RCC 7860 (cell line): ENCODE measurements at regions not wholly inside any gene's neighbourhood (a gene's known extent, or its start where the extent isn't known, plus 50 kb on each side); places are given as distances from the start of the nearest gene placed in this dataset.

Source experiments
- DNase-seq: peaks from one replicate; pipeline ENCODE4 v3.0.0-alpha.2; 2015; ENCODE audit warnings: low spot score
- FAIRE-seq: peaks from 2 replicates; lab custom pipeline; 2012; peaks lifted over from hg19 to GRCh38; lab: Jason Lieb, UNC

GRCh38 chr17:34182036-34182803 is 72.9 kb upstream of the CCL2 start:
- DNase-seq = no peak
- FAIRE-seq = no peak

GRCh38 chr17:34195987-34196386 is 59.1 kb upstream of the CCL2 start:
- FAIRE-seq (no peak), DNase-seq (no peak)

DNA sequence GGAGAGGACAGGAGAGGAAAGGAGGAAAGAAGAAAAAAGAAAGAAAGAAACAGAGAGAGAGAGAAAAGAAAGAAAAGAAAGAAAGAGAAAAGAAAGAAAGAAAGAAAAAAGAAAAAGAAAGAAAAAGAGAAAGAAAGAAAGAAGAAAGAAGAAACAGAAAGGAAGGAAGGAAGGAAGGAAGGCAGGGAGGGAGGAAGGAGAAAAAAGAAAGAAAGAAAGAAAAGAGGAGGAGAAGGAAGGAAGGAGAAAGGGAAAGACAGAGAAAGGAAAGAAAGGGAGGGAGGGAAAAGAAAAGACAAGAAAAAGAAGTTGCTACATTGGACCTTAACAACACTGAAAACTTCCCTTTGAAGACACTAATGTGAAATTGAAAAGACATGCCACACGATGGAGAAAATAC is 56.6 kb upstream of the CCL2 start:
- no peak for FAIRE-seq

GRCh38 chr17:34199454-34199853 is 55.6 kb upstream of the CCL2 start:
- no peak for DNase-seq
- no peak for FAIRE-seq

More for the DNA sequence above, 56.6 kb upstream of the CCL2 start:
- no peak for DNase-seq

DNA sequence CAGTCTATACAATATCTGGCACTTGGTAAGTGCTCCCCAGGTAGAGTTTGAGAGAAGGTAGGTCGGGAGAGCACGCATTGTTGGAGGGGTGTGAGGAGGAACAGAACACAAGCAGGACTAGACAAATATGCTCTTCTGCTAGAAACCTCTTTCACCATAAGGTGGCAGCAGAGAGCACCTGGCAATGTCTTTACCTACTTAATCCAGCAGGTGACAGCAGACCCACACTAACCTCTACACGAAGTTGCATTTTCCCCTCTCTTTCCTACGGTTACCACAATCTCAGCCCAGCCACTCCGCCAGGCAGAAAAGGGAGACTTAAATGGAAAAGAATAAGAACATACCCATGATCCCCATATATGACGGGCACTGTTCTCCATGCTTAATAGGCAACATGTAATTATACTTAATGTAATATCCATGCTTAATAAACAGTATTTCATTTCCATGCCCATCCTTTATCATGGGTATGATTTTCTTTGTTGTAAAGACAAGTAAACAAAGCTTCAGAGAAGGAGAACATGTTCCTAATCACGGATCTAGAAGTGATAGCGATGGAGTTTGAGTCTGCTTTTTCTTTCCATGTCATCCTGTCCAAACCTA is 55.1 kb upstream of the CCL2 start:
- FAIRE-seq (peak; percentile 52), DNase-seq (peak; percentile 73)

DNA sequence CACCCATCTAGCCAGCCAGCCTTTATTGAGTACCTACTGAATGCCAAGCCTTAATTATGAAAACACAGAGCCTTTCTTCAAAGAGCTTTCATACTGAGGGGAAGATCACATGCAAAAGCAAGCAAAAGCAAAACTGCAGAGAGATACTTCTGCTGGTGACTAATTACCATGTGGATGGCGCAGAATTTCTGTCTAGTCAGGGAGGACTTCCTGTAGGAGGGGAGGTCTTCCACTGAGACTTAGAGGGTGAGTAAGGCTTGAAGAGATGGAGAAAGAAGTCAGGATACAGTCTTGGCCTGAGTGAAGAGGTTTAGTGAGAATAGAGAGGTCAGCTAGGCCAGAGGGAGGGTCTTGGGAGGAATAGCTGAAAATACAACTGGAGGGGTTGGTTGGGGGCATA is 53.9 kb upstream of the CCL2 start:
- no peak for FAIRE-seq
- no peak for DNase-seq

GRCh38 chr17:34201767-34202166 is 53.3 kb upstream of the CCL2 start:
- FAIRE-seq (no peak), DNase-seq (no peak)

DNA sequence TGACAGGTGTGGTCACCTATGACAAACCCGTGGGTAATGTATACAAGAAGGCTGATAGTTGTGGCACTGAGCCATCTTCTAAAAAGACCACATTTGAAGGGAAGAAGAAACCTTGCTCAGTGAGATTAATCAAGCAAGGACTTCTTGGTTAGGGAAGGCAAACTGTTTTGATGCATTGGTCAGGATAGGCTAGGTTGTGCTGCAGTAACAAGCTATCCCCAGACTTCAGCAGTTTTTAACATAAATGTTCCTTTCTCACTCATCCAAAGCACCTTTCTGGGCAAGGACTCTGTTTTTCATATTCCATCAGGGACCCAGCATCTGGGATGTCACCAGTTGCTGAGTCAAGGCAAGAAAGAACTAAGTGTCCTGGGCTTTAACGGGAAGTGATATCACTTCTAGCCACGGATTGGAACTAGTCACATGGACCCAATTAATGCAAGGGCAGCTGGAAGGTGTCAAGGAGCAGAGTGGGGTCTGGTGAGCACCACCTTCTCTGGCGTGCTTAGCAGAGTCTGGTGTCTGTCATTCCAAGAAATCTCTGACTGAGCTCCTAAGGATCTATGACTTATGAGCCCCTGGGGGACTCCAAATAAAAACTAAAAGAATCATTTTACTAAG is 52.0 kb upstream of the CCL2 start:
- FAIRE-seq (no peak), DNase-seq (no peak)

- DNase-seq (no peak), FAIRE-seq (no peak)
These were observed 50.7 kb upstream of the CCL2 start for GRCh38 chr17:34204402-34204801.
